Psoas muscle (tissue), 7 donors: ENCODE measurements at regions not wholly inside any gene's neighbourhood (a gene's known extent, or its start where the extent isn't known, plus 50 kb on each side); places are given as distances from the start of the nearest gene placed in this dataset.
A peak's percentile ranks its signal among the peaks of the same experiment; 100 is the strongest.

Experiments used
- ATAC-seq, 4 donors: fragments of 200-7000 bp; cut with Tn5 transposase; one replicate each; pipeline ENCODE4 v1.9.1; 2020; ENCODE audit warnings: moderate library complexity in 3 of 4, mild to moderate bottlenecking in 2 of 4
- DNase-seq, 2 donors: peaks; one replicate each; pipeline ENCODE4 v3.0.0-alpha.2; 2020
- H3K27ac ChIP-seq: fragments of 200-600 bp; one replicate; pipeline ENCODE4 v1.8.0; 2022
- H3K27me3 ChIP-seq, 3 donors: fragments of 200-600 bp in 1 of 3; one replicate each; pipeline versions ENCODE4 v1.6.1 to v1.8.0; 2013 to 2022; ENCODE audit warnings: low read length in 2 of 3, mild to moderate bottlenecking in 2 of 3, moderate library complexity in 1 of 3; ENCODE audit not compliant: insufficient read depth in 3 of 3
- H3K36me3 ChIP-seq, 2 donors: fragments of 200-600 bp in 1 of 2; one replicate each; pipeline versions ENCODE4 v1.6.1 to v1.8.0; 2013 to 2022; ENCODE audit warnings: low read depth in 1 of 2, mild to moderate bottlenecking in 1 of 2, moderate library complexity in 1 of 2; ENCODE audit not compliant: insufficient read depth in 1 of 2
- H3K4me1 ChIP-seq: fragments of 200-600 bp; one replicate; pipeline ENCODE4 v1.8.0; 2022
- H3K4me3 ChIP-seq: fragments of 200-600 bp; one replicate; pipeline ENCODE4 v1.8.0; 2022; ENCODE audit warnings: mild to moderate bottlenecking
- H3K9me3 ChIP-seq: fragments of 200-600 bp; one replicate; pipeline ENCODE4 v1.8.0; 2022
- WGBS, 3 donors: extraction: QIAGEN DNeasy Blood & Tissue Kit; methylation state at CpG; one replicate each; pipeline versions ENCODE4 v1.1.6 to v1.1.7; 2013; 5-methylcytosine and 5-hydroxymethylcytosine counted together
- intact Hi-C, 2 donors: fragments of 100-400 bp; cut with DNase I; formaldehyde crosslinking; loops; one replicate each; pipeline versions ENCODE4 v1.11.0 to v1.14.2; 2022
- TF ChIP-seq, protein P1 (sequence below): fragments of 200-600 bp; IDR thresholded peaks from one replicate; pipeline ENCODE4 v1.8.0; 2022; ENCODE audit warnings: antibody characterized with exemption
- donor health status: healthy with polysubstance abuse.
- donor health status: DM: no; HTN: no; CAD: no; lungs with moderate emphysema.
- donor health status: Bipolar disorder and iron deficiency.
- donor health status: healthy.
- donor health status: DM: yes; HTN: yes; CAD: no.
- donor health status: DM: no; HTN: no; CAD: no.
- donor health status: DM: yes; HTN: yes; CAD: no.

DNA sequence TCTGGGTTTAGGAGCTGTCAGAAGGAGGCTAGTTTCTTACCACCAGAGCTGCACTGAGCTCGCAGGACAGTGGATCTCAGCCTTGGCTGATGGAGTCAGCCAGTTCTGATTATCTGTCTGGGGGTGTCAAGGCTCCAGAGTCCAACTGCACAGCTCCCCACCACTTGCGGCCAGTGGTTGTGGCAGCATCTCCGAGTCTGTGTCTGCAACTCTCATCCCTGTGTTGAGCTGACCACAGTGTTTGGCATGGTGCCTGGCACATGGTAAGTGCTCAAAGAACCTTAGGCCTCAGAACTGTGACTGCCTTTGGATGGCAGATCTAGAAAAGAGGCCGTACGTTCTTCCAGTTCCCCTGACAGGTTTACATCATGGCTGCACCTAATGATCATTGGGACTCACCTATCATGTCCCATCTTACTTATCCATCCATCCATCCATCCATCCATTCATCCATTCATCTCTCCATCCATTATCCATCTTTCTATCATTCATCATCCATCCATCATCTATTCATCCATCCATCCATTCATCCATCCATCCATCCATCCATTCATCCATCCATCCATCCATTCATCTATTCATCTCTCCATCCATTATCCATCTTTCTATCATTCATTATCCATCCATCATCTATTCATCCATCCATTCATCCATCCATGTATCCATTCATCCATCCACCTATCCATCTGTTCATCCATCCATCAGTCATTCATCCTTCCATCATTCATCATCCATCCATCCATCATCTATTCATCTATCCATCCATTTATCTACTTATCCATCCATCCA lies 114.5 kb downstream of the CRYAA start:
- no peak overlapping the region for H3K27ac ChIP-seq
- no peaks in the 10 kb centered on the region for H3K9me3 ChIP-seq
- ATAC-seq = no peak
- H3K4me1 ChIP-seq = no peaks in the 10 kb centered on the region
- H3K4me3 ChIP-seq = no peak overlapping the region
- TF ChIP-seq, protein P1, sequence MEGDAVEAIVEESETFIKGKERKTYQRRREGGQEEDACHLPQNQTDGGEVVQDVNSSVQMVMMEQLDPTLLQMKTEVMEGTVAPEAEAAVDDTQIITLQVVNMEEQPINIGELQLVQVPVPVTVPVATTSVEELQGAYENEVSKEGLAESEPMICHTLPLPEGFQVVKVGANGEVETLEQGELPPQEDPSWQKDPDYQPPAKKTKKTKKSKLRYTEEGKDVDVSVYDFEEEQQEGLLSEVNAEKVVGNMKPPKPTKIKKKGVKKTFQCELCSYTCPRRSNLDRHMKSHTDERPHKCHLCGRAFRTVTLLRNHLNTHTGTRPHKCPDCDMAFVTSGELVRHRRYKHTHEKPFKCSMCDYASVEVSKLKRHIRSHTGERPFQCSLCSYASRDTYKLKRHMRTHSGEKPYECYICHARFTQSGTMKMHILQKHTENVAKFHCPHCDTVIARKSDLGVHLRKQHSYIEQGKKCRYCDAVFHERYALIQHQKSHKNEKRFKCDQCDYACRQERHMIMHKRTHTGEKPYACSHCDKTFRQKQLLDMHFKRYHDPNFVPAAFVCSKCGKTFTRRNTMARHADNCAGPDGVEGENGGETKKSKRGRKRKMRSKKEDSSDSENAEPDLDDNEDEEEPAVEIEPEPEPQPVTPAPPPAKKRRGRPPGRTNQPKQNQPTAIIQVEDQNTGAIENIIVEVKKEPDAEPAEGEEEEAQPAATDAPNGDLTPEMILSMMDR = no peak
- 84 to 89% (median 85%) methylated on average over 5 of the region's 5 CpGs for WGBS, 3 donors
- intact Hi-C loops = no loop called here
- H3K36me3 ChIP-seq = no peaks in the 10 kb centered on the region
- DNase-seq = peak; percentile 6 to 35
- H3K27me3 ChIP-seq = peaks cover 0 to 8% (median 7%) of the 10 kb centered on the region in 3 donors

DNA sequence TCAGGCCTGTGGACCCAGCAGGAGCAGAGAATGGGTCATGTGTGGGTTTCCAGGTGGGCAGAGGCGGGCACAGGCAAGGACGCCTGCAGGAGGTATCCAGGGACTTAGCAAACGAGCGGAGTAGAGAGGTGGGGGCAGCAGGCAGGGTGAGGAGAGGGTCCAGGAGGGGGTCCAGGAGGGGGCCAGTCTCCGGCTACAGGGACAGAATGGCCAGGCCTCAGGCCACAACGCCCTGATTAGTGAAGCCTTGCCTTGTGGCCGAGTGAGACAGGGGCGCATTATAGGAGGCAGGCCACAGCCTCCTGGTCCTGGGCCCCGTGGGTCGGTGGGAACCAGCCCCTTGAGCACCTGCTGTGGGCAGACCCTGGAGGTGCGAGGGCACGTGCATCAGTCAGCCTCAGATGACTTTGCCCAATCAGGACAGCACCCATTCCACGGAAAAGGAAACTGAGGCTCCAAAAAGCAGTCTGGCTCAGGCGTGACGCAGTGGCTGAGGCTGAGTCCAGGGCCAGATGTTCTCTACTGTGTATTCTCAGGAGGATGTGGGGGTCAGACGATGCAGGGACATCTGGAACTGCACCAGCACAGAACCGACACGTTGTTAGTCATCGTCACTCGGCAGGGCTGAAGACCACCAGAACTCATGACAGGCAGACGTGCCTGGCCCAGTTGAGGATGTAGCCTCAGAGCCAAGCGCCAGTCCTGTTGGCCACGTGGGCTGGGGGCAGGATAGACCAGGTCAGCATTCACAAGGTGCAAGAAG lies 113.7 kb downstream of the CRYAA start:
- TF ChIP-seq, protein P1 = no peak
- no peak overlapping the region for H3K27ac ChIP-seq
- 71 to 88% (median 83%) methylated on average over 23 of the region's 23 CpGs for WGBS, 3 donors
- ATAC-seq = peak in 1 of 4 donors; percentile 11
- no peaks in the 10 kb centered on the region for H3K36me3 ChIP-seq
- no peak overlapping the region for H3K4me3 ChIP-seq
- DNase-seq = peak; percentile 6 to 52
- H3K9me3 ChIP-seq = no peaks in the 10 kb centered on the region
- H3K4me1 ChIP-seq = no peaks in the 10 kb centered on the region
- peaks cover 0 to 12% (median 8%) of the 10 kb centered on the region in 3 donors for H3K27me3 ChIP-seq
- intact Hi-C loops = no loop called here

DNA sequence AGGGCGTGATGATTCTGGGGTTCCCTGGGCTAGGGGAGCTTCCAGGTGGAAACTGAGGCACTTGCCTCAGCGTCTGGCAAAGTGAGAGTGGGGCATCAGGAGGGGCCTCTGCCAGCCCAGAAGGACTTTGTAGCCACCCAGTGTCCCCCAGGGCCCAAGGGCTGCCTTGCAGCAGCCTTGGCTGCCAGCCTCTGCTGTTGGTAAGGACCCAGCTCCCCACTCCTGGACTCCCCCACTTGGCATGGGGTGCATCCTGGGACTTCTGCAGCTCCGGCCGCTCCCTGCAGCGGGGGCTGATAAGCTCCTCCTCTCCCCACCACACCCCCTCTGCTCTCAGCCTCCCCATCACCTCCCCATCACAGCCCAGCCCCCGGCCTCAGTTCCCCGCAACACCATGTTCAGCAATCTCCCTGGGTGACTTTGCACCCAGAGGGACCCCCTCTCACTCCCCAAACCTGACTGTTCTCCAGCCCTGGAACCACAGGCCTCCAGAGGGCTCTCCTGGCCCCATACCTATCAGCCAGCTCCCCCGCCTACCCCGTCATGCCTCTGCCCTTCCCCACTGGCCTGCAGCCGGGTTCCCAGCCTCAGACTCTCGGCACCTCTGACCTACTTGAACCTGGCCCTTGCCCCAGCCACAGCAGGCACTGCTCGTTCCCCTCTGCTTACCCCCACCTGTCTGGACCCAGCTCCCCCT lies 113.0 kb downstream of the CRYAA start:
- no peaks in the 10 kb centered on the region for H3K4me1 ChIP-seq
- intact Hi-C loops = no loop called here
- peak; percentile 5 to 44 for DNase-seq
- peak in 1 of 4 donors; percentile 33 for ATAC-seq
- 79 to 87% (median 86%) methylated on average over 9 to 12 of the region's 12 CpGs for WGBS, 3 donors
- no peak overlapping the region for H3K27ac ChIP-seq
- H3K27me3 ChIP-seq = peaks cover 0 to 19% (median 8%) of the 10 kb centered on the region in 3 donors
- H3K36me3 ChIP-seq = no peaks in the 10 kb centered on the region
- H3K4me3 ChIP-seq = no peak overlapping the region
- TF ChIP-seq, protein P1 = no peak
- no peaks in the 10 kb centered on the region for H3K9me3 ChIP-seq

DNA sequence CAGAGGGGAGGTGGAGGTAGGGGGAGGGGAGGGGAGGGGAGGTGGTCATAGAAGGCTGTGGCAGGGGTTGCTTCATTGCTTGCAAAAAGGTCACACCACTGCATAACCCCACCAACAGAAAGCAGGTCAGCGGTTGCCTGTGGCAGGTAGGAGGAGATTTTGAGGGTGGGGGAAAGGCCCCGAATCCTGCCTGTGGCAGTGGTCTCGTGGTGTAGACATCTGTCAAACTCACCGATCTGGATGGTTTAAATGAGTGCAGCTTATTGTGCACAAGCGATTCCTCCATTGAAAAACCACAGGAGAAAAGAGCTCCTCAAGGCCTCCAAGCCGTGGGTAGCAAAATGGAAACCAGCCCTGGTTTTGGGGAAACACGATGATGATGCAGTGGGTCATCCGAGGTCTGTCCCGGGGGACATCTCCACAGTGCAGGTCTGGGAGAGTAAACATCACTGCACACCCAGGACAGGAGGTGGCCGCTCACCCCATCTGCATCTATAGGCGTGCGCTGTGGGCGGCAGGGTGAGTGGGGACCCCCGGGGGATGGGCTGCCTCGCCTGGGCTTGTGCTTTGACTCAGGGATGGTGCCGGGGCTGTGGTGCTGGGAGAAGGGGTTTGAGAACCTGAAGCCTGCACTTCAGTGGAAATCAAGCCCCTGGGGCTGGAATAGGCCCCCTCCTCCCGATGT lies 112.3 kb downstream of the CRYAA start:
- Histone ChIP-seq H3K27ac (no peak overlapping the region), H3K36me3 (no peaks in the 10 kb centered on the region), H3K4me1 (no peaks in the 10 kb centered on the region), H3K4me3 (no peak overlapping the region), H3K27me3 (peaks cover 0 to 19% (median 8%) of the 10 kb centered on the region in 3 donors), H3K9me3 (no peaks in the 10 kb centered on the region)
- WGBS, 3 donors = 70 to 71% (median 70%) methylated on average over 17 of the region's 17 CpGs
- TF ChIP-seq, protein P1 = no peak
- no peak for ATAC-seq
- intact Hi-C loops = no loop called here
- peak in 1 of 2 donors; percentile 12 for DNase-seq
